ENCODE measurements at regions not wholly inside any gene's neighbourhood (a gene's known extent, or its start where the extent isn't known, plus 50 kb on each side); places are given as distances from the start of the nearest gene placed in this dataset.

DNA sequence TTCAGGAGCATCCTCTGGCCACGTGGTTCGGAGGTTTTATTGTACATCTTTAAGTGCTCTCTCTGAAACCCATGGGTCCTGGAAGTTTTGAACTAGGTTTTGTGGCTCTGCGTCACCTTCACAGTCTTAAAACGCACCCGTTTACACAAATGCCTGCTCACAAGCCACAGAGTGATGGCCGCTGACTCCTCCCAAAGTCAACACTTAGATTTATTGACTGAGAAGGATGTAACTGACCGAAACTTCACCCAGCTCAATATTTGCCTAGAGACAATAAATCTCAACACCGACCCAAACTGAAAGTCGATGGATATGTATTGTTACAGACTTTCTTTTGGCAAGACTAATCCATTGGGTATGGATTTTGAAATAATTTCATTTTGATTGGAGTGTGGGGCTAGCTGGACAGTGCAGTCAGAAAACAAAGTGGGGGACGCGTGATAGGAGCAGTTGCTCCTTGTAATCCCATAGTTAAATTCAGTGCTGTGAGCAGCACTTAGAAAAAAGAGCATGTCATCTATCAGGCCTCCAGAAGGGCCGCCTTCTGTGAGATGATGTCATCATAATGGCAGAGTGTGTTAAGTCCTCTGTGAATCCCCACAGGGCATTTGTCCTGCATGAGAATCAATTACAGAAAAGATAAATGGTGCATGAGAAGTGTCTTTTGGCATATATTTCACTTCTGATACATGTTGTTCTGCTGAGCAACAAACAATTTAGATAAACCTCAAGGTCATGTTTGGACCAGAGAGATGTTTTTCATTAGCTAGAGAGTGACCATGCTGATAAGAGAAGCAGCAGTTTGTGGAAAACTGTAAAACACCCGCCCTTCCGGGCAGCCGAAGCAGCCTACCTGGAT lies 183.7 kb downstream of the INO80D start:
- DNase-seq (ENCODE audit: low spot score), result peak; percentile 66

DNA sequence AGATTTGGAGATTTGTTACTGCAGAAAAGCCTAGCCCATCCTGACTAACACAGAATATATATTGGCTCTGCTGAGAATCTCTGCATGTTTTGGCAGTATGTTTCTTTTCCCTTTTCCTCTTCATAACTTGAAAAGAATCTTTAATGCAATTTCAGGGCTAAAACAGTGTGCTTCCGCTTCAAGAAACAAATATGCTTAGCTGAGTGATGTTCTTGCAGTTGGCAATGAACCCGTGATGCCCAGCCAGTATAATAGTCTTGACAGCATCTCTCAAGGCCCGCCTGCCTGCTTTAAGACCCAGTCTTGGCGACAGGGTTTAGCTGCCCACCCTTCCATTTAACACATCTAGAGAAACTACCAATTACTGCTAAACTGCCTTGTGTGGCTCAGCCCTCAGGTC lies 184.5 kb downstream of the INO80D start:
- no peak for DNase-seq (ENCODE audit: low spot score)

DNA sequence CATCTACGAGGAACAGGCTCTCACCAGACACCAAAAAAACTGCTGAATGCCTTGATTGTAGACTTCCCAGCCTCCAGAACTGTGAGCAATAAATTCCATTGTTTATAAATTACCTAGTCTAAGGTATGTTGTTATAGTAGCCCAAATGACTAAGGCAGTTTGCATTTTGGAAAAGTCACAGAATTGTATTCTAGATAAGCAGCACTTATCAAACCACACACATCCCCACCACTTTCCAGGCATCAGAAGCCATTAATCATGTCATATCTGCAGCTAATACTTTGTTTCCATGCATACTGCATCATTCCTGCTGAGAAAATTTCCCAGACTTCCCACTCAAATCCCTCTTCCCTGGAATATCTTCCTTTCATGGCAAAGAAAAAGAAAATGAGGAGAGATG lies 187.2 kb downstream of the INO80D start:
- no peak for DNase-seq (ENCODE audit: low spot score)

DNA sequence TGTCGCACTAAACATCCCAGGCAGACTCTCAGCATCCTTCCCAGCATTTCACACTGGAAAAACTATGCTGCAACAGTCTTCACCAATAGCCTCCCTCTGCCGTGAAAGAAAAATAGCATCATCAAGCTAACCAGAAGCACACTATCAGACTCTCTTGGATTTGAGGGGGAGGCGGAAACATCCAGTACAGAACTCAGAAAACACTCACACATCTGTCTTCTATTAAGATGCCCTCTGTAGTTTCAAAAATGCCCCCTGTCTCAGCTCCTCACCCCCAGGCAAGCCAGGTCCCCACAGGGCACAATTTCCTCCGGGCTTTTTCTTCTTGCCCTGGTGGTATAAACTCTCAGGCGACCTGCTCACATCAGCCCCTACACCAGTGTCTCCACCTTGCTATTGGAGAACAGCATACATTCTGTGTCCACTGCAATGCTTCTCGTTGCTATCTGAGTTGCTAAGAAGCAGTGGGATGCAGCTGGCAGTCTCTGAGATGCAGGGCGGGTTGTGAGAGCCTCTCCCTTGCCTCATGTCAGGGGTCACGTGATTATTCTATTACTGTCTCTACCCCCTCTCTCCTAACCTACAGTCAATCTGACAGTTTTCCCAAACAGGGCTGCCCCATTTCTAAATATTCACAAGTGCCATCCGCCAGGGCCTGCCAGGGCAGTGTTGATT lies 189.9 kb downstream of the INO80D start:
- DNase-seq (ENCODE audit: low spot score), result no peak

DNA sequence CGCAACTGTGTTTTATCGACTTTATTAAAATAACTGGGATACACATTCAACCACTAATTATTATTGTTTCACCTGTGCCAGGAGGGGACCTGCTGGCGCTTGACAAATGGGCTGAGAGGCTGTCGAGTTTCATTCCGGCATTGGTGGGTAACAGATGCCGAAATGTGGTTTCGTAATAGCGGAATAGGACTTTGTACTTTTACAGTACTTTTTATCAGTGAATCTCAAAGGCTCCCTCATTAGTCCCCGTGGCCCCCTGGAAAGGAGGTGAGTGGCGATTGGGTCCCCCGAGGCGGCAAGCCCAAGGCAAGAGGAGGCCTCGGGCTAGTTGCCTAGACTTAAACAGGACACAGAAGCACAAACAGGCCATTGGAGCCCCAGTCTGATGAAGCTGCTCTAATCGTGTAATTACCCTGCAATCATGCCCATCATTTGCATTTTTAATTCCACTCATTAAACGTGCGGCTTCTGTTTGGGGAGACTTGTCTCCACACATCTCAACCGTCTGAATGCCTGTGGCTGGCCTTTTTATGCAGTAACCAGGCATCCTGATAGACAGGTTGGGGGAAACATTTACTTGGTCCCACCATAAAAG lies 193.2 kb downstream of the INO80D start:
- no peak for DNase-seq (ENCODE audit: low spot score)

DNA sequence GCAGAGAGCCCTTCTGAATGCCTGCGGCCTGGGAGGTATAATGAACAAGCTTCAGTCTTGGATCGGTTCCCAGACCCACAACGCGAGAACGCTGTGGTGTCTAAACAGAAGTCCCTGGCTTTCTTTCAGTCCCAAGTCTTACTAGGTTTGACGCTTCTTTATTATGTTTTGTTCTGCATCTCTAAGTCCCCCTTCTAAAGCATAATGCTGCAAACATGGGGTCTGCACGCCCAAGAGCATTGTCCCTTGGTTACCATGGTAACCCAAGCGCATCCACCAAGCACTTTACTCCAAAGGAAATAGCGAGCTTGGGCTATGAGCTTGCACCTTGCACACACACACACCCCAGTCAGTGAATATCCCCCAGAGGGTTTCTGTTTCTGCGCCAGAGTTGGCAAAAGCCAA lies 193.7 kb downstream of the INO80D start:
- no peak for DNase-seq (ENCODE audit: low spot score)

DNA sequence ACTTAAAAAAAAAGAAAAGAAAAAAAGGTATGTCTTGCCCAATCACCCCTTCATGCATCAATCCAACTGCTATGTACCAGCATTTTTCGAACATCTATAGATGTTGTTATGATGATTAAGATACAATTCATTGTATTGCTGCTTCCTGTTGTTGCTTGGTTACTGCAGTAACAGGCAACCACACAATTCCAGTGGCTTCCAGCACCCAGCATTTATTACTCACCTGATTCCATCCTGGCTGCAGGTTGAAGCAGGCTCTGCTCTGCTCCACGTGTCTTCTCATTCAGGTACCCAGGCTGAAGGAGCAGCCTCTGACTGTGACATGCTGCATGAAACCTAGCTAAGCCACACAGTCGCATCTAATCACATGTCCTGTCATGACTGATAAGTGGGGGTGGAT lies 196.9 kb downstream of the INO80D start:
- peak; percentile 22 for DNase-seq (ENCODE audit: low spot score)

DNA sequence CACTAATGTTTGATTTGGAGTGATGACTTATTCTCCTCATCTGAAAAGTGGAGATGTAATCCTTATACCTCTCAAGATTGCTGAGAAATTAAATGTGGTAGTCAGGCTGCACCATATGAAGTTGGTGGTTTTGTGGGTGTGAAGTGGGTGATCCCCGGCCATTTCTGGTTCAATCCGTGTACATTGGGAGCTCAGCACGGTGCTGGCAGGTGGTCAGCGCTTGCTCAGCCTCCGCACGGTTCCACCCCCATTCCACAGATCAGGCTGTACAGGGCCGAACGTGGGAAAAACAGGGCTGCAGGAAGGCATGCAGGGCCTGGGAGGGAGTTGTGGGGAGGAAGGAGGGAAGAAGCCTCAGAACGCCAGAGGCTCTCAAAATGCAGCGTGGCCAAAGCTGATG lies 198.3 kb downstream of the INO80D start:
- DNase-seq (ENCODE audit: low spot score), result no peak

DNA sequence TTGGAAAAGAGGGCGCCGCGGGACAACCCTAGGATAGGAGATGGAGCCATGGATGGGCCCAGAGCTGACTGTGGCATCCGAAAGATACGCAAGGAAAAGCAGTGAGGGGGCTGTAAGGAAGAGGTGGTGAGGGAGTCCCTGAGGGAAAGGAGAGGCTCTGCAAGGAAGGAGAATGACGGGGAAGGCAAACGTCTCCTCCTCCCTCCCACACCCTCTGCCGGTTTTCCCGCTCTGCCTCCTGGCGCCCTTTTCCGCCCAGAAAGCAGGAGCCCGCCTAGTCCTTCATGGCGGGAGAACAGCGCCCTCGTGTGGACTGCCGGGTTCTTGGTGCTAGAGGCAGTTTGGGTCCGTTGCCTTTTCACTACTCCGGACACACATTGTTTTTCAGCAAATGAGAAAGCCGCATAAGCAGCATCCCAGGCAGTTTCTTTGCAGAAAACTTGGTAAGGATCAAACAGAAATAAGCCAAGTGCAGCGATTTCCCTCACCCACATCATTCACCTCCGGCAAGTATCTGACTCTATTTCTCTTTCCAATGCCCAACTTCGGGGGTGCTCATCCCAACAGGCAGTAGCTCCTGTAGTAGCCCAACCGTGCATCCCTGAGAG lies 200.4 kb downstream of the INO80D start:
- DNase-seq (ENCODE audit: low spot score), result peak; percentile 91

DNA sequence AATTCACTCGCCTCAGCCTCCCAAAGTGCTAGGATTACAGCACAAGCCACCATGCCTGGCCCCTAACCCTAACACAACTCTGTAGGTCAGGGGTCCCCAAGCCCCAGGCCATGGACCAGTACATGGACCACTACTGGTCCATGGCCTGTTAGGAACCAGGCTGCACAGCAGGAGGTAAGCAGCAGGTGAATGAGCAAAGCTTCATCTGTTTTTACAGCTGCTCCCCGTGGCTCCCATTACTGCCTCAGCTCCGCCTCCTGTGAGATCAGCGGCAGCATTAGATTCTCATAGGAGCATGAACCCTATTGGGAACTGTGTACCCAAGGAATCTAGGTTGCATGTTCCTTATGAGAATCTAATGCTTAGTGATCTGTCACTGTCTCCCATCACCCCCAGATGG lies 201.7 kb downstream of the NRP2 start:
- DNase-seq (ENCODE audit: low spot score), result no peak

DNA sequence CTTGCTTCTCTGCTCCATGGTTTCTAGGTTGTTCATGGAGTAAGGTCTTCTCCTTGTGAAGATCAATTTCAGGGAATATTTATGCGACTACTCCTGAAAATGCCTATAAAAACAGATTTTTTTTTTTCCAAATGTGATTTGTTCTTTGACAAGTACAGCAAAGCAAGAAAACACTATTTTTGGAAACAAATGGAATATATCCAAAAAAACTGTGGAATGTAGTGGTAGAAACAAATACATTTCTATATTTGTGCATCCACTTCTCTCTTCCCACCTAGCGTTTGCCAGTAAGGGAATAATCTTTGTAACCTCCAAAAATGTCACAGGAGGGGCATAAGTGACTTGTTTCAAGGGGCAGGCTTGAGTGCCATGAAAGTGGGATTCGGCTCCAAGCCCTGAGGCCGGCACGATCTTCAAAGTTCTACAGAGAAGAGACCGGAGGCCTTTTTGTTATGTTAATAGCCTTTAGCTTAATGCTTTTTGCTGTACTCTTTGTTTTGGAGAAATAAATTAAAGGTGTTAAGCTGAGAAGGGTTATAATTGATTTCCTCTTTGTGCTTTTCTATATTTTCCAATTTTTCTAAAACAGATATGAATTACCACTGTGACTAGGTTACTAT lies 200.6 kb downstream of the NRP2 start:
- DNase-seq (ENCODE audit: low spot score), result no peak

DNA sequence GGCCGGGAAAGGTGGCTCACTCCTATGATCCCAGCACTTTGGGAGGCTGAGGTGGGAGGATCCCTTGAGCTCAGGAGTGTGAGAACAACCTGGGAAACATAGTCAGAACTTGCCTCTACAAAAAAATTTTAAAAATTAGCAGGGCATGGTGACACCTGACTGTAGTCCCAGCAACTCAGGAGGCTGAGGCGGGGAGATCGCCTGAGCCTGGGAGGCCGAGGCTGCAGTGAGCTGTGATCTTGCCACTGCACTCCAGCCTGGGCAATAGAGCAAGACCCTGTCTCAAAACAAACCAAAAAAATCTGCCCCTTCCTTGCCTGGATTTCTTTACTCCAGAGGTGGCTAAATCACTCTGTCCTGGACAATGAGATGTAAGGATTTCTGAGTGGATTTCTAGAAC lies 197.7 kb downstream of the NRP2 start:
- no peak for DNase-seq (ENCODE audit: low spot score)

DNA sequence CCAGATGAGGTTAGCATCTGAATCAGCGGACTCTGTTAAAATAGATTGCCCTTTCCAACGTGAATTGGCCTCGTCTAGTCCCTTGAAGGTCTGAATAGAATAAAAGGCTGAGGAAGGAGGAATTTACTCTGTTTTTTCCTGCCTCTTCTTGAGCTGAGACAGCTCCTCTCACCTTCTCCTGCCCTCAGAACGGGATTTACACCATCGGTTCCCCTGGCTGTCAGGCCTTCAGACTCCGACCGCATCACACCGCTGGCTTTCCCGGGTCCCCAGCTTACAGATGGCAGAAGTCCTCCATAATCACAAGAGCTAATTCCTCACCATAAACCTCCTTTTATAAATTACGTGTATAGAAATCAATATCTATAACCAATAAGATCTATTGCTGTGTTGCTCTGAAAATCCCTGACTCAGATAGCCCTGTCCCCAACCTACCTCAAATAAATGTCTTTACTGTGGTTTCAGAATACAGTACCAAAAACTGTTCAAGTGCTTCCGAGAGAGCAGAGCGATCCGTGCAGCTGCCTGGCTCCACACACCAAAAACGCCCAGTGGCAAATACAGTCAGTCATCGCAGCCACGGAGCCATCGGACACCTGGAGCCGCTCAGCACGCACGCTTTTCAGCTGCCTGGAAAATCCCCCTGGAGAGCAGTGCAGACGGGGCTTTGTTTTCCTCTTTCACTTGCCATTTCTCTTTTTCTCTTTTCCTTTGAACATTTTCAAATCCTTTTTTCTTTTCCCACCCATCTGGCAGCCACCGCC lies 196.9 kb downstream of the NRP2 start:
- DNase-seq (ENCODE audit: low spot score), result no peak

DNA sequence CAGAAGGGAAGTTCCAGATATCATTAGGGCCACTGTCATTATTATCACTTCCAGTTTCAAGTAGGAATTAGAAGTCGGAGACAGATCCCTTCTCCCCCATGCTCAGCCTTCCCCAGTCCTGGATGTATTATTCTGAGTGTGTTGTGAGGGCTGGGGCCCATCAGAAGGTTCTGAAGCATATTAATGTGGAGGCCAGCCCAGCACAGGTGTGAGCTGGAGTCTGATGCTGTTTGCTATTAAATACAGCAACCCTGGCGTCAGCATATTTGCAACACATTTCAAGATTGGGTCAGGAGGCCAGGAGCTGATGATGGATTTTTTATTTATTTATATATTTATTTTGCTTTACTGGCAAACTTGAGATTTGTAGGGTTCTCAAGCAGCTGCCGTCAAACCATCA lies 195.2 kb downstream of the NRP2 start:
- DNase-seq (ENCODE audit: low spot score), result no peak

DNA sequence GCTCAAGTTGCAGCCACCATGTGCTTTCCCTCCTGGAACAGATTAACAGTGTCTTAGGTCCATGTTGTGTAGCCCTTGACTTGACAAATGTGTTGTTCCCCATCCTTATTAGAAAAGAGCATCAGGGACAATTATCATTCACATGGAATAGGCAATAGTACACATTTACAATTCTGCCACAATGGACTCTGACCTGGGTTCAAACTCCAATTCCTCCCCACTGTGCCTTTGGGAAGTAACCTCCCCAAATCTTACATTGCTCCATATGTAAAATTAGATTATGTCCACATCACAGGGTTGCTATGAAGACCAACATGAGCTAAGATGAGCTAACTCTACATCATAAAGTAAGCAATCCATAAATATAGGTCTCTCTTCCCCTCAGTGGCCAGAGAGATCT lies 193.8 kb downstream of the NRP2 start:
- DNase-seq (ENCODE audit: low spot score), result no peak

DNA sequence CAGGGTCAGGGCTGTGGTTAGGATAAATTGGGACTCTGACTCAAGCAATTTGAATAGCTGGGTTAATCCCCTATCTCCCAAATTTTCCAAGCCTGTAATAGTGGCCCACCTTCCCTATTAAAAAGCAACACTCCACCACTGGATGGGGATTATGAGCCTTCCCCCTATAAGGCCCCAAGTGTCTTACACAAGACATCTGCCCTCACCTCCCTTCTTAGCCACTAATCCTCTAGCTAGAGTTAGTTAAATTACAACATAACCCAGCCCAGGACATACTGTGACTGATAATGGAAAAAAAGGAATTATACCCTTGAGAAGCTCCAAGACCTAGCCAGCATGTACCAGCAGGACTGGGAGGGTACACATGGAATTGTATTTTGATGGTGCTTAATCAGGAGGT lies 190.4 kb downstream of the NRP2 start:
- DNase-seq (ENCODE audit: low spot score), result no peak

DNA sequence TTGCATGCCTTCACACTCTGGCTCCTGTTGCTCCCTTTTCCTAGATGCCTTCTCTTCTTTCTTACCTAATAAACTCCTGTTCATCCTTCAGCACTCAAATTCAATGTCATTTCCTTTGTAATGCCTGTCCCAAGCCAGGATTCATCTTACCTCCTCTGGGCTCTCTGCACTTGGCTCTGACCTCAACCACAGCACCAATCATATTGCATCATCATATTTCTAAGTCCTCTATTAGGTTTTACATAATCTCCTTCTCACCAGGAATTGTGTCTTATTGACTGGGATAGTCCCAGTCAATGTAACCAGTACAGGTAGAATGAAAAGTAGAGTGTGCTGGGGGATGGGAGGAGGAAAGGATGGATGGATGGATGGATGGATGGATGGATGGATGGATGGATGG lies 187.1 kb downstream of the NRP2 start:
- DNase-seq (ENCODE audit: low spot score), result no peak

DNA sequence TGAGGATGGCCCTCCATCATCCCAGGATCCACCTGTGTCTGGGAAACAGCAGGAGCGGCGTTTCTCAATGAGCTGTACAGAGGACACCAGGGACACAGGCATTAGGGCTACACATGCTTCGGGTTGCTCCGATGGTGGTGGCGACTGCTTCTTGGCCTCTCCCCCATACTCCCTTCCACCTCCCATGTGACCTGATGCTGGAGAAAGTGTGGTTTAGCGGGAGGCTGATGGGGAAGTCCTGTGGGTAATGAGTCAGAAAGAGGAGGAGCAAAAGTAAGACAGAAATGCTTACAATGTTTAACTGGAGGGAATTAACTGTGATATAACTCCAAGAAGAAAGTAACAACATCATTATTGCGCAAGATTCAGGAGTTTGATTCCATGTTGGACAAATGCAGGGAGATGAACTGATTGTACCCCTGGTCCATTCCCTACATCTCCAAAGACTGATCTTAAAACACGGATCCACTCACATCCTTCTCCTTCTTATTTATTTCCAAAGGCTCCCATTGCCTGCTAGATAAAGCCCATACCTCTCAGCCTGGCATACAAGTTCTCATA lies 186.6 kb downstream of the NRP2 start:
- DNase-seq (ENCODE audit: low spot score), result no peak

DNA sequence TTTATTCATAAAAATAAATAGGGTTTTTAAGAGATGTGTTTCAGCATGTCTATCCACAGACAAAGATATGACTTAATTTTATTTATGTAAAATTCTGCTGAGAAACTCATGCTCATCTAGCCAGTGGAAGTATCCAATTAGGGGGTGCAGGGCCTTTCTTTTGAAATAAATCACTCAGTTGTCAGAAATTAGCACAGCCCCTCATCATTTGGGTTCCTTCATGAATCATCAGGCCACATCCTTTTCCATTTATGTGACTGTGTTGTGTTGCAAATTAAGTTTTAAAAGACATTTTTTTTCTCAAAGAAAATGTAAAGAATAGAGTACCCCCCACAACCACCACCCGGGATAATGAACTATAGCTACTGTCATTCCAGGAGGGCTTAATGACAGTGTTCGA lies 185.8 kb downstream of the NRP2 start:
- DNase-seq (ENCODE audit: low spot score), result no peak

DNA sequence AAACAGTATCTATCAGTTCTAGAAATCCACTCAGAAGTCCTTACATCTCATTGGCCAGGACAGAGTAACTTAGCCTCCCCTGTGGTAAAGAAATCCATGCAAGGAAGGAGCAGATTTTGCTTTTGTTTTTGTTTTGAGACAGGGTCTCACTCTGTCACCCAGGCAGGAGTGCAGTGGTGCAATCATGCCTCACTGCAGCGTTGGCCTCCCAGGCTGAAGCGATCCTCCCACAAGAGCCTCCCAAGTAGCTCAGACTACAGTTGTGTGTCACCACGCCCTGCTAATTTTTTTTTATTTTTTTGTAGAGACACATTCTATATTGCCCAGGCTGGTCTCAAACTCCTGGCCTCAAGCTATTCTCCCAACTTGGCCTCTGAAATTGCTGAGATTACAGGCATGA lies 185.1 kb downstream of the NRP2 start:
- DNase-seq (ENCODE audit: low spot score), result no peak

DNA sequence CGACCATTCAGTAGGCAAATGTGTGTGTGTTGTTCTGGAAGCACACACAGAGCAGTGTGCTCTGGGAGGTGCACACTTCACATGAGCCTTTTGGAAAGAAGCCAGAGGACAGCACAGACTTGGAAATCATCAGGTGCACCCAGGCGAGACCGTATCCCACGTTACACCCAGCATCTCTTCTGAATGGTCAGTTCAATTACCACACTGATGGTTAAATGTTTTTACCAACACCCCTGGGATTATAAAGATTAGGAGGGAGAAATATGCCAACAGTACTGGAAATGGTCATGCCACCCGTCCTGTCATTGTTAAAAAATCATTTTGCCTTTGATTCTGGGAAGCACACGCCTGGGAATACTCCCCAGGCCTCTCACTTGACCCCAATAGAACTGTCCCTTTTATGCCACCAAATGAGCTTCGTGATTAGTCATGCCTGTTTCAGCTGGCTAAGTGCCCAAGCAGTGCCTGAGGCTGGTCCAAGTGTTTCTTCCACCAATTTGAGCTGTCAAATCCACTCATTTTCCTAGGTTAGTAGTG lies 183.7 kb downstream of the NRP2 start:
- DNase-seq (ENCODE audit: low spot score), result no peak

All from HT-29 (cell line).